ENCODE measurements at regions not wholly inside any gene's neighbourhood (a gene's known extent, or its start where the extent isn't known, plus 50 kb on each side); places are given as distances from the start of the nearest gene placed in this dataset.

DNA sequence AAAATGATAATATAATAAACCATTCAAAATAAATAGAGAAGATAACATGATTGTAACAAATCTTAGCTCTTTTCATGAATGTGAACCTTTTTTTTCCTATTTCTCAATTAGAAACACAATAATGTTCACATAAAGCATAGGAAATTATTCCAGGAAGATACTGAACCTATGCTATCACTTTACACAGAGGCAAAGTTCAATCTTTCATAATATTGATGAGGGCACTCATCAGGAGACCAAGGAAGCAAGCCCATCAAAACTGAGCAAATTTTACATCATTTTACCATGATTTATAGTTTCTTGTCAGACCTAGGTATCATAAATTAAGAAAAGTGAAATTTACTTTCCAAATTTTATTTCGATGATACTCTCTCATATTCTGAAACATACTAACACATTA lies 938.5 kb downstream of the TBC1D32 start:
- TF ChIP-seq, protein P1, sequence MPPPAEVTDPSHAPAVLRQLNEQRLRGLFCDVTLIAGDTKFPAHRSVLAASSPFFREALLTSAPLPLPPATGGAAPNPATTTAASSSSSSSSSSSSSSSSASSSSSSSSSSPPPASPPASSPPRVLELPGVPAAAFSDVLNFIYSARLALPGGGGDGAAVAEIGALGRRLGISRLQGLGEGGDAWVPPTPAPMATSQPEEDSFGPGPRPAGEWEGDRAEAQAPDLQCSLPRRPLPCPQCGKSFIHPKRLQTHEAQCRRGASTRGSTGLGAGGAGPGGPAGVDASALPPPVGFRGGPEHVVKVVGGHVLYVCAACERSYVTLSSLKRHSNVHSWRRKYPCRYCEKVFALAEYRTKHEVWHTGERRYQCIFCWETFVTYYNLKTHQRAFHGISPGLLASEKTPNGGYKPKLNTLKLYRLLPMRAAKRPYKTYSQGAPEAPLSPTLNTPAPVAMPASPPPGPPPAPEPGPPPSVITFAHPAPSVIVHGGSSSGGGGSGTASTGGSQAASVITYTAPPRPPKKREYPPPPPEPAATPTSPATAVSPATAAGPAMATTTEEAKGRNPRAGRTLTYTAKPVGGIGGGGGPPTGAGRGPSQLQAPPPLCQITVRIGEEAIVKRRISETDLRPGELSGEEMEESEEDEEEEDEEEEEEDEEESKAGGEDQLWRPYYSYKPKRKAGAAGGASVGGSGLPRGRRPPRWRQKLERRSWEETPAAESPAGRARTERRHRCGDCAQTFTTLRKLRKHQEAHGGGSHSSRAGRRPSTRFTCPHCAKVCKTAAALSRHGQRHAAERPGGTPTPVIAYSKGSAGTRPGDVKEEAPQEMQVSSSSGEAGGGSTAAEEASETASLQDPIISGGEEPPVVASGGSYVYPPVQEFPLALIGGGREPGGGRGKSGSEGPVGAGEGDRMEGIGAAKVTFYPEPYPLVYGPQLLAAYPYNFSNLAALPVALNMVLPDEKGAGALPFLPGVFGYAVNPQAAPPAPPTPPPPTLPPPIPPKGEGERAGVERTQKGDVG (CRISPR knock-in tag; IDR thresholded peaks at IDR 0.05; ENCODE audit: borderline replicate concordance) = no peak
- TF ChIP-seq STAG1 (CRISPR knock-in tag; IDR thresholded peaks at IDR 0.05) (no peak), ZZZ3 (CRISPR knock-in tag; IDR thresholded peaks at IDR 0.05; ENCODE audit: borderline replicate concordance) (no peak), ZNF121 (CRISPR knock-in tag; IDR thresholded peaks at IDR 0.05) (no peak), PITX1 (CRISPR knock-in tag; IDR thresholded peaks at IDR 0.05) (no peak), CREB1 (IDR thresholded peaks at IDR 0.05) (no peak), CREB1 (CRISPR knock-in tag; IDR thresholded peaks at IDR 0.05) (no peak), POLR2AphosphoS5 (IDR thresholded peaks at IDR 0.05; ENCODE audit: low read depth, low read length) (no peak)
- TF ChIP-seq, protein P2, sequence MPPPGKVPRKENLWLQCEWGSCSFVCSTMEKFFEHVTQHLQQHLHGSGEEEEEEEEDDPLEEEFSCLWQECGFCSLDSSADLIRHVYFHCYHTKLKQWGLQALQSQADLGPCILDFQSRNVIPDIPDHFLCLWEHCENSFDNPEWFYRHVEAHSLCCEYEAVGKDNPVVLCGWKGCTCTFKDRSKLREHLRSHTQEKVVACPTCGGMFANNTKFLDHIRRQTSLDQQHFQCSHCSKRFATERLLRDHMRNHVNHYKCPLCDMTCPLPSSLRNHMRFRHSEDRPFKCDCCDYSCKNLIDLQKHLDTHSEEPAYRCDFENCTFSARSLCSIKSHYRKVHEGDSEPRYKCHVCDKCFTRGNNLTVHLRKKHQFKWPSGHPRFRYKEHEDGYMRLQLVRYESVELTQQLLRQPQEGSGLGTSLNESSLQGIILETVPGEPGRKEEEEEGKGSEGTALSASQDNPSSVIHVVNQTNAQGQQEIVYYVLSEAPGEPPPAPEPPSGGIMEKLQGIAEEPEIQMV (CRISPR knock-in tag; IDR thresholded peaks at IDR 0.05; ENCODE audit: low read depth) = no peak
- TF ChIP-seq, protein P3, sequence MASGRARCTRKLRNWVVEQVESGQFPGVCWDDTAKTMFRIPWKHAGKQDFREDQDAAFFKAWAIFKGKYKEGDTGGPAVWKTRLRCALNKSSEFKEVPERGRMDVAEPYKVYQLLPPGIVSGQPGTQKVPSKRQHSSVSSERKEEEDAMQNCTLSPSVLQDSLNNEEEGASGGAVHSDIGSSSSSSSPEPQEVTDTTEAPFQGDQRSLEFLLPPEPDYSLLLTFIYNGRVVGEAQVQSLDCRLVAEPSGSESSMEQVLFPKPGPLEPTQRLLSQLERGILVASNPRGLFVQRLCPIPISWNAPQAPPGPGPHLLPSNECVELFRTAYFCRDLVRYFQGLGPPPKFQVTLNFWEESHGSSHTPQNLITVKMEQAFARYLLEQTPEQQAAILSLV (CRISPR knock-in tag; IDR thresholded peaks at IDR 0.05; ENCODE audit: borderline replicate concordance) = no peak
